Pulmonary artery endothelial cell (primary cell): ENCODE measurements at regions not wholly inside any gene's neighbourhood (a gene's known extent, or its start where the extent isn't known, plus 50 kb on each side); places are given as distances from the start of the nearest gene placed in this dataset.
A peak's percentile ranks its signal among the peaks of the same experiment; 100 is the strongest.
"Not testable (repeated sequence)": the region's sequence is repeated elsewhere in the genome, so short reads cannot be mapped to it uniquely, and the experiment has no call there.

Experiments
- DNase-seq: peaks from one replicate; pipeline ENCODE4 v3.0.0-alpha.2; 2011; ENCODE audit warnings: low read depth, low spot score

DNA sequence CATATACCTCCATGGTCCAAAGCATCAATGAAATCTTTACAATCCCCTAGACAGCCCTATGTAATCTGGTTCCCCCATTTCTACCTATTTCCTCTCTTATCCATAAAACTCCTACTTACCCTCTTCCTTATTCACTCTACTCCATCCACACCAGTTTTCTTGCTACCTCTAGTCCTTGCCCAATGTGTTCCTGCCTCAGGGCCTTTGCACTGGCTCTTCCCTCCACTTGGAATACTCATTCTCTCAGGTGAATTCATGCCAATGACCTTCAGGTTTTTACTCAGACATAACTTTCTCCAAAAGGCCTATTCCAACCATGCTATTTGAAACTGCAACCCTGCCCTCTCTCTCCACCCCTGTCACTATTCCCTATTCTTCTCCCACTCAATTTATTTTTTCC, 138.7 kb upstream of the KRR1 start:
- no peak for DNase-seq

- no peak for DNase-seq
These were observed 137.4 kb upstream of the KRR1 start for GRCh38 chr12:75648856-75649255.

DNA sequence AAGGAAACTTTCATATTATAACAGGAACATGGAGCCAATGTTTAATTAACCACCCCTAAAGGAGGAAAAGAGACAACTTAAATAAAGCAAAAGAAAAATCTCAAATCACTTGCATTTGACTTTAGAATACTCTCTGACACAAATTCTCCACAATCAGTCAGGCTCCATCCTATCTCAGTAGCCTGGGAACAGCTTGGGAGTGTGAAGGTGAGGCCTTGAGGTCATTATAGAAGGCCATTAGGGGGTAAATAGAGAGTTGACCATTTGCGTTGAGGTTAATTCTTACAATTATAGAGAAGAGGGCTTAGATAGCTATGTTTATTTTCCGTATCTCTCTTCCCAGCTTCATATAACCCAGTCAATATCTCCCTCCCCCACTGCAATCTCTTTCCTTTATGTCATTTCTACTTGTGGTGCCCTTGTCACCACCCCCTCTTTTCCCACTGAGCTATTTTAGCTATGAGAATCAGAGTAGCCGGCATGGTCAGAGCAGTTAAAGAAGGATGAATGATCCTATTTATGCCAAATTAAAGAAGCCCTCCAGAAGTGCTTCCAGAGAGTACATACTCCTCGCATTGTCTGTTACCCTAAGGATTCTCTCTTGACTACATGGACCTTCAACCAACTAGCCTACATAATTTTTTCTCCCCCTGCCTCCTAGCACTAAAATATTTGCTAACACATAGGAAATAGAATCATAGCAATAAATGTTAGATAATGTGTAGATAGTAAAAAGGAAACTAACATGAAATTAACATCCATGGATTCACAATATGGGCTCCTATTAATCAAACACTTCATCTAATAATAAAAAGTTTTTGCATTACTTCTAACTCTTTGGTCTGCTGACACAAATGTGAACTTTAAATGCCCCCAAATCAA, 135.2 kb upstream of the KRR1 start:
- DNase-seq = no peak

- DNase-seq = no peak
These were observed 133.2 kb upstream of the KRR1 start for GRCh38 chr12:75644472-75645072.

- DNase-seq = not testable (repeated sequence)
These were observed 131.7 kb upstream of the KRR1 start for GRCh38 chr12:75643119-75643518.

- DNase-seq = no peak
These were observed 130.8 kb upstream of the KRR1 start for GRCh38 chr12:75642226-75642625.

DNA sequence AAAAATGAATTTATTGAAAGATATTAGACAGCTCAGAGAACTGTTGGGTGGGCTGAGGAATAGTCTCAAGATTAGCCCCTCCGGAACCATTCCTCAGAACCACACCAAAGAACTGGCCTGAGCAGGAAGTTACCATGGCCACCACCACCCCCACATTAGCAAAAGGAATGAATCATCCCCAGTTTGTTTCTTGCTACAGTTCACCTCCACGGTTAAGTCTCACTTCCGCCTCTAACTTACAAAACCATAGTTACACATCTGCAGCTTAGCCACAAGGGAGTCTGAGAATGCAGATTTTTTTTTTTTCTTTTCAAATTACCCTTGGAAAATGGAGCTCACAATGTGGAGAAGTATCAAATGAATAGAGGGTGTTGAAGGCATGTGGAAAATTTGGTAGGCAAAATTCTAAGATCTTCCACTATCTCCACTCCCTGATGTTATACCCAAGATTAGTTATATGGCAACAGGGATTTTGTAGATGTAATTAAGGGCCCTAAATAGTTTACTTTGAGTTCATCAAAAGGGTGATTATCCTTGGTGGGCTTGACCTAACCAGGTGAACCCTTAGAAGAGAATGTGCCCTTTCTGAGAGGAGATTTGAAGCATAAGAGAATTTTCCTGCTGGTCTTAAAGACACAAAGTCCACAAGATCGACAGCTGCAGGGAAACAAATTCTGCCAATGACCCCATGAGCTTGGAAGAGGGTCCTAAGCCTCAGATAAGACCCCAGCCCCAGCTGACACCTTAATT, 129.8 kb upstream of the KRR1 start:
- DNase-seq = no peak

- DNase-seq = no peak
These were observed 127.4 kb upstream of the KRR1 start for GRCh38 chr12:75638792-75639191.

GRCh38 chr12:75636607-75637006, 125.2 kb upstream of the KRR1 start:
- no peak for DNase-seq

DNA sequence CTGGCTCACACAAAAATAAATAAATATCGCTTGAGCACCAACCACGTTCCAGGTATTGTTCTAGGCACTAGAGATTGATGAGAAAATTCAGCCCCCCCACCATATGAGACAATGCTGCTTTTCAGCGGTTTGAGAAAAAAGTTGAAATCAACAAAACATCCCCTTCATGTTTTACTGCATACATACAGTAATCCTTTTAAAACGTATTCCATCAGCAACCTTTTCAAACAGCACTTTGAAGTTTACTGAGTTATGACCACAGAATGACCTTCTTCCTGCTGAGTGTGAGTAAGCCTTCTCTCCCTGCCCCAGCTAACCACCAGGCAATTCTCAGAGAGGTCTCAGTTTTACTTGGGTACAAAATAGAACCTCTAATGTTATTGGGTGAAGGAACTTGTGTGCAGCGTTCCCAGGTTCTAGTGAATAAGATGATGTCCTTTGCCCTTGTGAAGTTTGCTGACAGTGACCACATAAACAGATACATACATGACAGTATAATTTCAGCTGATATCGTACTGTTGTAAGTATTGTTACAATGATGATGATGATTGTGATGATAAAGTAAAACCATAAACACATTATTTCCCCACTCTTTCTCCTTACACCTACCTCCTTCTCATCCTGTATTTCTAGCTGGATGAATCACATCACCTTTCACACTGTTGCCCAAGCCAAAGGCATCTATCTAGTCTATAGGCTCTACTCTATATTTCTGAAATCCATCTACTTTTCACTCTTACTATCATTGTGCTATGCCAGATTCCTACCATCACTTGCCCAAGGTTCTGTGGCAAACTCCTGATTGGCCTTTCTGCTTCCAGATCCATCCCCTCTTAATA, 124.4 kb upstream of the KRR1 start:
- DNase-seq = peak; percentile 50

GRCh38 chr12:75634244-75635222, 123.1 kb upstream of the KRR1 start:
- DNase-seq = no peak

GRCh38 chr12:75633789-75634188, 122.4 kb upstream of the KRR1 start:
- no peak for DNase-seq

DNA sequence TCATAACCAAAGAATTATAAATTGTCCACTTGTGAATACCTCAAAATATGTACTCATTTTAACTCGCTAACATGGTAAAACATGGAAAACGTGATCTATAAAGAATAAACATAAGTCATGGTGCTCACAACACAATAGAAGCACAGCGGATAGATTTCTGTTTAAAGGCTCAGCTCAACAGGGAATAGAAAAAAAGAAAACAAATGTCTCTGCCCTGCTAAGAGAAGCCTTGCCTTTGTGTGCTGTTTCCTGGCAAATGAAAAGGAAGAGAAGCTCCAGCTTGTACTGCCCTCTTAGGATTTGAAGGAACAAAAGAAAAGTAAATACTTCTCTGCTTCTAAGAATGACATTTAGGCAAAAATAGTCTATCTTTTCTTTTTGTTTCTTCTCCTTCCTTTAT, 121.0 kb upstream of the KRR1 start:
- DNase-seq = peak; percentile 20

- no peak for DNase-seq
These were observed 120.4 kb upstream of the KRR1 start for GRCh38 chr12:75631831-75632230.

GRCh38 chr12:75630091-75630490, 118.7 kb upstream of the KRR1 start:
- DNase-seq = no peak

DNA sequence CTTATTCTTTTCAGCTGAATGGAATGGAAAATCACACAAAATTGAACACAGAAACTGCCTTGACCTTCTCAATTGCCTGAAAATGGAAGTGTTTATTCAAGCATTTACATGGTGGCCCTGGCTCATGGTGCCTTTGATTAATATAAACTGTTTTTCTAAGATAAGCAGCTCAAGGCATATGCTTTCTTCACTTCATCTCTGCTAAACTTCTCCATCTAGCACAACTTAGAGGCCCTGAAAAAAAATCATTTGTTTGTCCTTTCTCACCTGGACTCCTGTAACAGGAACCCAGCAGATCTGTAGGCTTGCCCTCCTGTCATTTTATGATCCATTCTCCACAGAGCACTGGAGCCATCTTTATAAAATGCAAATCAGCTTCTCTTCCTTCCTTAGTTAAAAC, 117.5 kb upstream of the KRR1 start:
- DNase-seq = no peak

DNA sequence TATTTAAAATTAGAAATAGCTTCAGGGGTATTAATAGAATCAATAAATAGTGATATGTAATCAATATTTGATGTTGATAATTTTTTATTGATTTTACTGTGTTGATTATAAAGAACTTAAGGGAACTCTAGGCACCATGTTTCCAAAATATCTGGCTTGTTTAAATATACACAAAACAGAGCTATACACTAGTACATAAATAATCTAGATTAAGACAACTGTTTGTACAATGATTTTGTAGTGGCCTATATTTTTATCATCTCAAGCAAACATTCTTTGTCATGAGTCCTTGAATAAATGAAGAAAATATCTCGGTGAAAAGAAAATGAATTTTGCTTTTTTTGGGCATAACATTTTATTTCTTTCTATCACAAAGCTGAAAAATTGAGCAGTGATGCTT, 117.1 kb upstream of the KRR1 start:
- DNase-seq = no peak

GRCh38 chr12:75623631-75624154, 112.3 kb upstream of the KRR1 start:
- no peak for DNase-seq

DNA sequence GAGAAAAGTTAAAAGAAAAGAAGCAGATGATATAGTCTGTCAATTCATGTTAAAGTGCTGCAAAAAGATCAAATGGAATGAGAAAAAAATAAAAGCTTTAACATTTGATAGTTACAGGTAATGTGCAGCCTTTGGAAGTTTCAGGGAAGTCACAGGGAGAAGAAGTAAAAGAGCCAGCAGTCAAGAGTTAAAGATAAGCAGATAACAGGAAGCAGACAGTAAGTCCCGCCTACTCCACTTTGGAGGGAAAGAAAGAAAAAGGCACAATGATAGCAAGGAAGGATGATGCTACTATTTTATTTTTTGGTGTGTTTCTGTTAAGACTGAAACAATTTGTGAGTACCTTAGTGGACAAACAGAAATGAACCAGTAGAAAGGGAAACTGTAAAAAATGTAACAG, 111.1 kb upstream of the KRR1 start:
- DNase-seq = no peak

GRCh38 chr12:75614396-75614795, 103.0 kb upstream of the KRR1 start:
- DNase-seq = not testable (repeated sequence)
